Cardiac fibroblast (primary cell): ENCODE measurements at regions not wholly inside any gene's neighbourhood (a gene's known extent, or its start where the extent isn't known, plus 50 kb on each side); places are given as distances from the start of the nearest gene placed in this dataset.
A peak's percentile ranks its signal among the peaks of the same experiment; 100 is the strongest.

Source experiments
- DNase-seq, 2 donors: peaks; one replicate each; pipeline versions ENCODE4 v3.0.0 to v3.0.0-alpha.2; 2010; ENCODE audit warnings: low read depth in 2 of 2
- H3K4me3 ChIP-seq, 2 donors: replicated peaks in 1 of 2; 1 replicate in 1 of 2; 2 replicates in 1 of 2; pipeline ENCODE4 v1.5.1; 2011; ENCODE audit warnings: low read depth in 2 of 2, low read length in 2 of 2, mild to moderate bottlenecking in 2 of 2, moderate library complexity in 1 of 2
- TF ChIP-seq, protein P1 (sequence below): IDR thresholded peaks from one replicate; pipeline ENCODE4 v1.5.1; 2011; ENCODE audit warnings: low read depth, mild to moderate bottlenecking, low read length, inconsistent platforms

- peak in 1 of 2 donors; percentile 35 for DNase-seq
- TF ChIP-seq, protein P1, sequence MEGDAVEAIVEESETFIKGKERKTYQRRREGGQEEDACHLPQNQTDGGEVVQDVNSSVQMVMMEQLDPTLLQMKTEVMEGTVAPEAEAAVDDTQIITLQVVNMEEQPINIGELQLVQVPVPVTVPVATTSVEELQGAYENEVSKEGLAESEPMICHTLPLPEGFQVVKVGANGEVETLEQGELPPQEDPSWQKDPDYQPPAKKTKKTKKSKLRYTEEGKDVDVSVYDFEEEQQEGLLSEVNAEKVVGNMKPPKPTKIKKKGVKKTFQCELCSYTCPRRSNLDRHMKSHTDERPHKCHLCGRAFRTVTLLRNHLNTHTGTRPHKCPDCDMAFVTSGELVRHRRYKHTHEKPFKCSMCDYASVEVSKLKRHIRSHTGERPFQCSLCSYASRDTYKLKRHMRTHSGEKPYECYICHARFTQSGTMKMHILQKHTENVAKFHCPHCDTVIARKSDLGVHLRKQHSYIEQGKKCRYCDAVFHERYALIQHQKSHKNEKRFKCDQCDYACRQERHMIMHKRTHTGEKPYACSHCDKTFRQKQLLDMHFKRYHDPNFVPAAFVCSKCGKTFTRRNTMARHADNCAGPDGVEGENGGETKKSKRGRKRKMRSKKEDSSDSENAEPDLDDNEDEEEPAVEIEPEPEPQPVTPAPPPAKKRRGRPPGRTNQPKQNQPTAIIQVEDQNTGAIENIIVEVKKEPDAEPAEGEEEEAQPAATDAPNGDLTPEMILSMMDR, result no peak
- no peak overlapping the region for H3K4me3 ChIP-seq
Measured at GRCh38 chr5:68587171-68587570, 371.6 kb downstream of the PIK3R1 start.

DNA sequence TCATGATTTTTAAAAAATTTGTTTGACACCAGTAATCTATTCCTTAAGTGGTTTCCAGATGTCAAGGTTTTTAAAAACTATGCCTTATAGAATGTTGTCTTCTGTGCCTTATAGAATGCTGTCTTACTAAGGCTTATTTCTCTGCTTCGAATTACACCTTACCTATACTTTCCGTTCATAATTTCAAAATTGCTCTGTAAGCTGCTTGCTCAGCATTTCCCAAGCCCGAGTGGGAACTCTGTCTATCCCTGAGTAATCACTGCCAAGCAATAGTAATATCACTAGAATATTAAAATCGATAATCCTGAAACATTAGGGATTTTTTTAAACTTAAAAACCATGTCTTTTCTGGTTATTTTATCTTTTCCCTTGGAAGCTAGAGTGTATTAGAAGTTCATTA lies 376.3 kb downstream of the PIK3R1 start:
- H3K4me3 ChIP-seq, result no peak overlapping the region
- no peak for DNase-seq
- TF ChIP-seq, protein P1, result no peak

- DNase-seq, result no peak
- TF ChIP-seq, protein P1, result no peak
- H3K4me3 ChIP-seq, result no peak overlapping the region
Measured at GRCh38 chr5:68592351-68592750, 376.8 kb downstream of the PIK3R1 start.

DNA sequence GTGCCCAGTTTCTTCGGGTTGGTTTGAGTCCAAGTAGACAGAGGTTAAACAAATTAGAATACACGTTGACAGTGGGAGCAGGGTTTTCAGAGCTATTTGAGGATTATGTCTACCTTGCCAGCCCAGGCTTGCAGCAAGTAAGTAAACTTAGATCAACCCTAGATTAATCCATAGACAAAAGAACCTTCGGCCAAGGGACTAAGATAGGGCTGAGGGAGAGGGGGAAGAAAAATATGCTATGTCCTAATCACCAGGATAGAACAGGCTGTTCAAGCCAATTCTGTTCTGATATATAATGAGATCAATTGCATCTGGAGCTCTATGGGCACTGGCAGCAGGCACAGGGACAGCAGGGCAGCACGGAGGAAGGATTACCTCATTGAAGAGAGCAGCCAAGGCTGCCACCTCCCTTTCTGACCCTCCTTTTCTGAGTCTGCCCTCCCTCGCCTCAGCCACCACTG lies 377.7 kb downstream of the PIK3R1 start:
- DNase-seq, result no peak
- H3K4me3 ChIP-seq, result no peak overlapping the region
- TF ChIP-seq, protein P1, result no peak

- TF ChIP-seq, protein P1, result no peak
- no peak for DNase-seq
- no peak overlapping the region for H3K4me3 ChIP-seq
Measured at GRCh38 chr5:68612972-68613371, 397.4 kb downstream of the PIK3R1 start.

GRCh38 chr5:68618501-68618900 lies 402.9 kb downstream of the PIK3R1 start:
- TF ChIP-seq, protein P1, result no peak
- no peak overlapping the region for H3K4me3 ChIP-seq
- DNase-seq, result no peak

GRCh38 chr5:68627001-68627400 lies 411.4 kb downstream of the PIK3R1 start:
- DNase-seq, result no peak
- TF ChIP-seq, protein P1, result no peak
- H3K4me3 ChIP-seq, result no peak overlapping the region
